IPS-20b (cell line): ENCODE measurements at regions not wholly inside any gene's neighbourhood (a gene's known extent, or its start where the extent isn't known, plus 50 kb on each side); places are given as distances from the start of the nearest gene placed in this dataset.

Experiments
- H3K27ac ChIP-seq: one replicate; pipeline ENCODE4 v1.5.1; 2013; ENCODE audit warnings: low read length
- H3K27me3 ChIP-seq: 2 replicates; pipeline ENCODE4 v1.6.1; 2013; ENCODE audit warnings: mild to moderate bottlenecking, low read length, inconsistent platforms; ENCODE audit not compliant: insufficient read depth
- H3K36me3 ChIP-seq: 2 replicates; pipeline ENCODE4 v1.6.1; 2013; ENCODE audit warnings: low read depth, mild to moderate bottlenecking, inconsistent platforms, low read length, moderate library complexity; ENCODE audit not compliant: insufficient read depth
- H3K4me1 ChIP-seq: 2 replicates; pipeline ENCODE4 v1.6.1; 2013; ENCODE audit warnings: mild to moderate bottlenecking, control low read depth, inconsistent platforms, low read length, moderate library complexity; ENCODE audit not compliant: insufficient read depth
- H3K4me3 ChIP-seq: 2 replicates; pipeline ENCODE4 v1.5.1; 2013; ENCODE audit warnings: mild to moderate bottlenecking, low read length, inconsistent platforms
- H3K9ac ChIP-seq: 2 replicates; pipeline ENCODE4 v1.6.1; 2013; ENCODE audit warnings: low read depth, mild to moderate bottlenecking, inconsistent platforms, low read length, moderate library complexity
- H3K9me3 ChIP-seq: 2 replicates; pipeline ENCODE4 v1.6.1; 2013; ENCODE audit warnings: mild to moderate bottlenecking, low read depth, low read length, inconsistent platforms; ENCODE audit not compliant: insufficient read depth

DNA sequence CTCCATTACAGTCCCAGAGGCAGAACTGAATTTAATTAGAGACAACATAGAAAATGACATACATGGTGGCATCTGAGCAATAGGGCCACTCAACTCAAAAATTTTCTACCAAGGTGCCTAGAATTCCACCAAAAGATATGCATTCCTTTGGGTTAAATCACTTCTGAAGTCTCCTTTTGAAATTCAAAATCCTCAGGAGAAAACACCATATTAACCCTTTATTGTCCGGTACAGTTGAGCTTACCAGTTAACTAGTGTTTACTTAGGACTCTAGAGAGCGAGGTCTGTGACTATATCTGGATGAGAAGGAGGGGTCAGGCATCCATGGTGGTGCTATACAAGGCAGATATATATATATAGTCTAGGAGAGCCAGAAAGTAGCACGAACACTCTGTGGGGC, 355.6 kb upstream of the CAMK1G start:
- H3K27ac ChIP-seq: no peak overlapping the region
- H3K9me3 ChIP-seq: no peaks in the 10 kb centered on the region
- H3K36me3 ChIP-seq: no peaks in the 10 kb centered on the region
- no peak overlapping the region for H3K9ac ChIP-seq
- H3K4me1 ChIP-seq: peaks cover 12% of the 10 kb centered on the region; the same call in 1 of the 2 replicates
- no peak overlapping the region for H3K4me3 ChIP-seq
- no peaks in the 10 kb centered on the region for H3K27me3 ChIP-seq

DNA sequence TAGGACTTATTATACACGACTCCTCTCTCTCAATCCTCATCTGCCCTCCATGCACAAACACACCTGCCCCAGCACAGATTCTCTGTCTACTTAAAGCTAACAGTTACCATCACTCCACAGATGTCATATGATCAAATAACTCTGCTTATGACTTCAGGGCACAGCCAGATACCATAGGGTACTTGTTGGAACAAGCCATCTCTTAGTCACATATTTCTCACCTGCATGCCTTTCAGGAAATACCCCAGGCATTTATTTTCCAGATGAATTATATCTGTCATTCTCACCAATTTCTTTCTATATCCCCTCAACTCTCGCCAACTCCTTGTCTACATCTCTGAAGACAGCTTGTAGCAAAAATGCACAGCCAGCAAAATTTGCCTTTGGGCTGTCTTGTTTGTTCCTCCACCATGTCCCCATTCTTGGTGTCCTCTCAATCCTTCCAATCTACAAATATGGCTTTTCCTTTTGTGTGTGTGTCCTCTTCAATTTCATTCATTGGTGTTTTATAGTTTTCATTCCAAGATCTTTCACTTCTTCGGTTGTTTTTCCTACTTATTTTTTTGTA, 353.9 kb upstream of the CAMK1G start:
- H3K9me3 ChIP-seq: no peaks in the 10 kb centered on the region

DNA sequence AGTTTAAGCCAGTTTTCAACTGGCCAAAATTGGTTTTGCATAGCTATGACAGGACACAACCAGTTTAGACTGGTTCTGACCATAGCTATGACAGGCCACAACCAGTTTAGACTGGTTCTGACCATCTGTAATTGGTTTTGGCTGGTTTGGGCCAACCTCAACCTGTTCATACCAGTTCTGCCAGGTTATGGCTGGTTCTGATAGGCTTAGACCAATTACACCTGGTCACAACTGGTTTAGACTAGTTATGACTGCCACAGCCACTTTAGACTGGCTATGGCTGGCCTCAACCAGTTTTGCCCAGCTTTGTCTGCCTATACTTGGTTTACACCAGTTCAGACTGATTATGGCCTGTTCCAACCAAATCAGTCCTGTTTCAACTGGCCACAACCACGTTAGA, 353.2 kb upstream of the CAMK1G start:
- Histone ChIP-seq H3K36me3 (no peaks in the 10 kb centered on the region), H3K9ac (no peak overlapping the region), H3K9me3 (no peaks in the 10 kb centered on the region), H3K27me3 (no peaks in the 10 kb centered on the region), H3K27ac (no peak overlapping the region), H3K4me3 (no peak overlapping the region), H3K4me1 (peaks cover 12% of the 10 kb centered on the region; the same call in 1 of the 2 replicates)

More for the DNA sequence above, 353.9 kb upstream of the CAMK1G start:
- Histone ChIP-seq H3K4me1 (peaks cover 12% of the 10 kb centered on the region; the same call in 1 of the 2 replicates), H3K4me3 (no peak overlapping the region), H3K27me3 (no peaks in the 10 kb centered on the region), H3K9ac (no peak overlapping the region), H3K27ac (no peak overlapping the region), H3K36me3 (no peaks in the 10 kb centered on the region)

DNA sequence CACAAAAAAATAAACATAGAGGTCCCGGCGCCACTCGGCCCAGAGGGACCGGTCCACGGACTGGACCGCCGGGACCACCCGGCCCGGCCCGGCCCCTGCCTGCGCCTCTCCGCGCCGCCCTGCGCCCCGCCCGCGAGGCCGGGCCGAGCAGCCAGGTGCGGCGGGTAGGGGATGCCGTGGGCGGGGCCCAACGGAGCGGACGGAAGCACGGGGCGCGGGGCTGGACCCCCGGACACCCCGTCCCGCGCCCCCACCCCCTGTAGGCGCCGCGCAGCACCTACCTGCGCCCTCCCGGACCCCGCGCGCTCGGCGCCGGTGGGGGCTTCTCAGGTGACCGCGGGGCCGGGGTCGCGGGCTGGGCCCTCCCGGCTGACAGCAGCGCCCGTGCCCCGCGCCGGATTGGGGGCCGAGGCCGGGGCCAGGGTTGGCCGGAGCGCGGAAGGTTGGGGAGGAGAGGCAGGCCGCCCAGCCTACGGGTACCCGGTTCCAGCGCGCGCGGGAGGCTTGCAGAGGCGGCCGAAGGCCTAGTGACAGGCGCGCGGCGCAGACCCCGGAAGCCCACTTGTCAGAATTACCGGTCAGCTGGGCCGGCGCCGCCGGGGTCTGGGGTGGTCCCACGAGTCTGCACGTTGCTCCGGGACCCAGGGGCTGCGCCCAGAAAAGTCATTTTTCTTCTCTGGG, 351.9 kb upstream of the CAMK1G start:
- no peak overlapping the region for H3K27ac ChIP-seq
- H3K36me3 ChIP-seq: no peaks in the 10 kb centered on the region
- H3K9me3 ChIP-seq: no peaks in the 10 kb centered on the region
- H3K4me1 ChIP-seq: peaks cover 12% of the 10 kb centered on the region; the same call in 1 of the 2 replicates
- H3K27me3 ChIP-seq: no peaks in the 10 kb centered on the region
- H3K9ac ChIP-seq: no peak overlapping the region
- no peak overlapping the region for H3K4me3 ChIP-seq

DNA sequence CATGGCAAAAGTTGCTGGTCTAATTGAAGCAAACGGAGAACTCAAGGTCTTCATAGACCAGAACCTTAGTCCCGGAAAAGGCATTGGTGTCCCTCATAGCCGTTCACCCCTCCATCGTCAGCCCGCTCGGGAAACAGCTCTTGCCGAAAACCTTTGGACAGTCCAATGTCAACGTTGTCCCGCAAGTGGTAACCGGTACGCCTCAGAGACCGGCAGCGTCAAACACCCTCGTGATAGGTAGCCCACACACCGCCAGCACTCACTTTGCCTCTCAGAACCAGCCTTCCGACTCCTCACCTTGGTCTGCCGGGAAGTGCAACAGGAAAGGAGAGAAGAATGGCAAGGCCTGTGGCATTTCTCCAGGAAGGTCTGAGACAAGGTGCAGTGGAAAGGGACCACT, 351.3 kb upstream of the CAMK1G start:
- Histone ChIP-seq H3K27ac (no peak overlapping the region), H3K4me3 (no peak overlapping the region), H3K27me3 (no peaks in the 10 kb centered on the region), H3K4me1 (peaks cover 7% of the 10 kb centered on the region; the same call in 1 of the 2 replicates), H3K36me3 (no peaks in the 10 kb centered on the region), H3K9ac (no peak overlapping the region), H3K9me3 (no peaks in the 10 kb centered on the region)

DNA sequence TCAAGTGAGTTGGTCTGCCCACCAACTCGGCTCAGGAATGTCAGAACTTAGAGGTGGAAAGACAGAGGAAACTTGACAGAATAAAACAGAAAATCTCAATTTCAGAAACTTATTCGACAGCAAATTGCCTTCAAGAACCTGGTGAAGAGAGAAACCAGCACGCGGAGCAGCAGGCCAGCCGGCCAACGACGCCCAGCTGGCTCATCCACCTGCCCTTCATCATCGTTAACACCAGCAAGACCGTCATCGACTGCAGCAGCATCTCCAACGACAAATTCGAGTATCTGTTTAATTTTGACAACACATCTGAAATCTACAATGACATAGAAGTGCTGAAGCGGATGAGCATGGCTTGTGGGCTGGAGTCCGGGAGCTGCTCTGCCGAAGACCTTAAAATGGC, 350.8 kb upstream of the CAMK1G start:
- H3K9ac ChIP-seq: no peak overlapping the region

DNA sequence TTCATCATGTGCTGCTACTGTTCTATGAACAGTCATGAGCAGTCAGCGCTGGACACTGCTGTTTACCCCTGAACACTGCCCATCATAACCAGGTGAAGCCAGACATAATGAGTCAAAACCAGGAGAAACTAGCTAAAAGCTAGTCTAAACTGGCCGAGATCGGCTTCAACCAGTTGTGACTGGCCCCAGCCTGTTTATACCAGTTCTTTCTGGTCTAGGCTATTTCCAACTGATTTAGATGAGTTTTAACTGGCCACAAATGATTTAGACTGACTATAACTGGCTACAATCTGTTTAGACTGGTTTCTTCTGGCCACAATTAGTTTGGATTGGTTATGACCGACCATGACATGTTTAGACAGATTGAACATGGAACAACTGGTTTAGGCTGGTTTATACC, 348.3 kb upstream of the CAMK1G start:
- H3K9ac ChIP-seq: no peak overlapping the region
- no peaks in the 10 kb centered on the region for H3K4me1 ChIP-seq
- H3K36me3 ChIP-seq: no peaks in the 10 kb centered on the region
- no peaks in the 10 kb centered on the region for H3K27me3 ChIP-seq
- no peak overlapping the region for H3K27ac ChIP-seq
- H3K4me3 ChIP-seq: no peak overlapping the region
- H3K9me3 ChIP-seq: no peaks in the 10 kb centered on the region

More for the DNA sequence above, 350.8 kb upstream of the CAMK1G start:
- Histone ChIP-seq H3K36me3 (no peaks in the 10 kb centered on the region), H3K4me1 (peaks cover 2% of the 10 kb centered on the region; the same call in 1 of the 2 replicates), H3K27ac (no peak overlapping the region), H3K27me3 (no peaks in the 10 kb centered on the region), H3K9me3 (no peaks in the 10 kb centered on the region), H3K4me3 (no peak overlapping the region)

DNA sequence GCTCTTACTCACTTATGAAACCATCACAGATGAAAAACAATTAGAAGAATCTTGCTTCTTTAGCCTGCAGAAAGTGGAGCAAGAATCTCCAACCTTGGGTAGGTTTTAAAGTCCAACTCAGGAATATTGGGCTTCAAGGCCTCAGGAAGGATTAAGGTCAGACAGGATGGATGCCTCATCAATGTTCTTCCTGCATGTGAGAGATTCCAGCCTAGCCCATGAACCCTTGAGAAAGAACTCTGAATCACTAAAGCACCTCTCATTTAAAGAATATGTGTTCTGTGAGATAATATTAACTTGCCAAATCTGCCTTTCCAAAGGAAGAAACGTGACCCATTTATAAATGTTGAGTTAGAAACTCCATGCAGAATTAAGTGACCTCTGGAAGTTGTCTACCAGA, 345.2 kb upstream of the CAMK1G start:
- Histone ChIP-seq H3K4me3 (no peak overlapping the region), H3K4me1 (no peaks in the 10 kb centered on the region), H3K27ac (no peak overlapping the region), H3K9me3 (no peaks in the 10 kb centered on the region), H3K9ac (no peak overlapping the region), H3K36me3 (no peaks in the 10 kb centered on the region), H3K27me3 (no peaks in the 10 kb centered on the region)

DNA sequence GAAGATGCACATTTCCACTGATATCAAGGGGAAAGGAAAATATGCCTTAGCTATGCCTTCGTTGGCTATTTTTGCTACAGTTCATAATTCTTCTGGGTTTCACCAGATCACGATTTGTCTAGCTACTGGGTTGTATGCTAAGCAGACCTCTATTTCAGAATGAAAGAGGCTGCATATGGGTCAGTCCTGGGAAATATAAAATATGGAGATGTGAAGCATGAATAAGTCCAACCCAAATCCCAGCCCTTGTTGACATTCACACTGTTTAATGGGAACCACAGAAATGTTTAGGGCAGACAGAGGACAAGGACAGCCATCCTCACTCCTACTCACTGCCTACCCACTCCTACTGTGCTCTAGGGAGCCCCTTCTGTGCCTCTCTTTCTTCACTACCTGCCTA, 343.2 kb upstream of the CAMK1G start:
- no peak overlapping the region for H3K9ac ChIP-seq
- H3K27me3 ChIP-seq: no peaks in the 10 kb centered on the region
- H3K27ac ChIP-seq: no peak overlapping the region
- no peaks in the 10 kb centered on the region for H3K4me1 ChIP-seq
- H3K36me3 ChIP-seq: no peaks in the 10 kb centered on the region
- no peaks in the 10 kb centered on the region for H3K9me3 ChIP-seq
- no peak overlapping the region for H3K4me3 ChIP-seq

DNA sequence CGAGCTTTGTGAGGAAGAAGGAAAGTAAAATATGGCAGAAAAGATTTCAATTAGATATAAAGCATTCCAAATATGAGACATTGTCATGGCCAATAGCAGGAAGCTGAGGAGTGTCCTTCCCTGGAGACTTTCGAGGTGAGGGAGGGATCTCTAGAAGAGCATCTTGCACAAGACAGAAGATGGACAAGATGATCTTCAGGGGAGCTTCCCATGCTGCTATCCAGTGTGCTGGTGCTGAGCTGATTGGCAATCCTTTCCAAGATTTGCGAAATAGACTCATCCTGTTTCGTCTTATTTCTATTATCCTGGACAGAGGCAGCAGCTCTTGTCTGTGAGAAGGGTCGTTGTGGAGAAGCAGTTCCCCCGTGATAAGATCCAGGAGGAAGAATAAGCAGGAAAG, 342.0 kb upstream of the CAMK1G start:
- H3K9ac ChIP-seq: no peak overlapping the region

DNA sequence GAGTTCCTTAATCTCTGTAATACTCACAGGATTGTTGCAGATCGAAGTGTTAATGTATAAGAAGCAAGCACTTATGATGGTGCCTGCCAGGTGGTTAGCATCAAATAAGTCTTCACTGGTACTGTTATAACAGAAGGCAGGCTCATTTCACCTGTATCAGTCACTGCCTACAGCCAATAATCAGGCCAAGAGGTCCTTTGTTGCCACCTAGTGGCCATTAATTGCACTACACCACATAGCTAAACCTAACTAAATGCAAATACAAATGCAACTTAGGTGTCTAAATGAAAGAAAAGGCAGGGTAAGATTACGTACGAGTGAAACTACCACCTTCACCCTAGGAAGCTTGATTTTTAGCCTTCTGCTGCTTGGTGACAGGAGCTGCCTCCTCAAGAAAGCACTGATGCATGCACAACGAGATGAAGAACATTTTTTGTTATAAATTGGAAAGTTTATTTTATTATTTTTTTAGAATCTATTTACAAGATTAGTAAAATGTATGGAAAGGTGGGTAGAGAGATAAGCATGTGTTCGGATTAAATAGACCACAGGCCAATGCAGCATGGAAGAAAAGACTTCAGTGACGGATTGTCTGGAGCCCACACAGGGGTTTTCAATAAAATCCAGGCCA, 334.8 kb upstream of the CAMK1G start:
- Histone ChIP-seq H3K9me3 (no peaks in the 10 kb centered on the region), H3K4me3 (no peak overlapping the region), H3K9ac (no peak overlapping the region; the same call in 1 of the 2 replicates), H3K27me3 (no peaks in the 10 kb centered on the region), H3K36me3 (no peaks in the 10 kb centered on the region), H3K27ac (no peak overlapping the region), H3K4me1 (peaks cover 9% of the 10 kb centered on the region)

More for the DNA sequence above, 342.0 kb upstream of the CAMK1G start:
- Histone ChIP-seq H3K27me3 (no peaks in the 10 kb centered on the region), H3K27ac (no peak overlapping the region), H3K4me3 (no peak overlapping the region), H3K9me3 (no peaks in the 10 kb centered on the region), H3K36me3 (no peaks in the 10 kb centered on the region), H3K4me1 (no peaks in the 10 kb centered on the region)

DNA sequence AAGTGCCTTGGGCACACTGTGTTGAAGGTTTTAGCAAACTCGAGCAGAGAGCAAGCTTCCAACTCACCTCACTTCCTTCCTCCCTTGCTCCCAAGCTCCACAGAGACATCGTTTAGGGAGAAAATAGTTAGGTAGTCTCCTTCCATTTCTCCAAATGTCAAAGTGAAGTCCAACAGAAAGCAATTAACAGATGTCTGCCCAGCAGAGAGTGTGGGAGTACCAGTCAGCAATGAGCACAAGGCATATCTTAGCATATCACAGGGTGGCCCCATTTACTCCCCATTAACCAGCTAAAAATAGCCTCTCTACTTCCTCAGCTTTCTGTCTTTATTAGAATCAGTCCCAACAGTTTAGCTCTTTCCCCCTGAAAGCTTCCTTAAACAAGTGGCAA, 334.2 kb upstream of the CAMK1G start:
- H3K27ac ChIP-seq: no peak overlapping the region
- H3K27me3 ChIP-seq: no peaks in the 10 kb centered on the region
- no peaks in the 10 kb centered on the region for H3K9me3 ChIP-seq
- H3K9ac ChIP-seq: peak overlapping the region; percentile 8; the same call in 1 of the 2 replicates
- H3K4me3 ChIP-seq: no peak overlapping the region
- H3K36me3 ChIP-seq: no peaks in the 10 kb centered on the region
- H3K4me1 ChIP-seq: peaks cover 9% of the 10 kb centered on the region
